Amniotic epithelial cell (primary cell): ENCODE measurements at regions not wholly inside any gene's neighbourhood (a gene's known extent, or its start where the extent isn't known, plus 50 kb on each side); places are given as distances from the start of the nearest gene placed in this dataset.
"Not testable (repeated sequence)": the region's sequence is repeated elsewhere in the genome, so short reads cannot be mapped to it uniquely, and the experiment has no call there.

Experiments
- DNase-seq: peaks from one replicate; pipeline ENCODE4 v3.0.0-alpha.2; 2010; ENCODE audit warnings: low read depth

DNA sequence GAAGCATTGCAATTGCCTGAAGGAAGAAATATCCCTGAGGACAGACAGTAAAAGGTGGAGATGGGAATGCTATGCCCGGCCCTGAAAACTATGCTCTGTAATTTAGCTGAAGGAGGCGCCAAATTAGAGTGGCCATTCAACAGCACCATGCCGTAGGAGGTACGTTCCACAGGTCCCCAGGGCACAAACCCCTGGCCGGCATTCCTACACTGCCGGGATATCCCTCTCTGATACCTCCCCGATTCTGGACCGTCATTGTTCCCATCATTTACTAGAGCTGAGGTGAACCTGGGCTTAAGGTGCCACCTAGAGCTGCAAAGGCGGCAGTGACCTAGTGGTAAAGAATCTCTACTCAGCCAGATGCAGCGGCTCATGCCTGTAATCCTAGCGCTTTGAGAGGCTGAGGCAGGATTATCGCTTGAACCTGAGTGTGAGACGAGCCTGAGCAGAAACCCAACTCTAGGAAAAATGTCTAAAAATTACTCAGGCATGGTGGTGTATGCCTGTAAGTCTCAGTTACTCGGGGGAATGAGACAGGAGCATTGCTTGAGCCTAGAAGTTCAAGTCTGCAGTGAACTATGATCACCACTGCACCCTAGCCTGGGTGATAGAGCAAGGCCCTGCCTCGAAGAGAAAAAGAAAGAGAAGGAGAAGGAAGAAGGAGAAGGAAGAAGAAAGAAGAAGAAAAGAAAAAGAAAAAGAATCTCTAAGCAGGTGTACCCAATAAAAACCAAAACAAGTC is 53.0 kb upstream of the TNKS2 start:
- peak; percentile 9 for DNase-seq

DNA sequence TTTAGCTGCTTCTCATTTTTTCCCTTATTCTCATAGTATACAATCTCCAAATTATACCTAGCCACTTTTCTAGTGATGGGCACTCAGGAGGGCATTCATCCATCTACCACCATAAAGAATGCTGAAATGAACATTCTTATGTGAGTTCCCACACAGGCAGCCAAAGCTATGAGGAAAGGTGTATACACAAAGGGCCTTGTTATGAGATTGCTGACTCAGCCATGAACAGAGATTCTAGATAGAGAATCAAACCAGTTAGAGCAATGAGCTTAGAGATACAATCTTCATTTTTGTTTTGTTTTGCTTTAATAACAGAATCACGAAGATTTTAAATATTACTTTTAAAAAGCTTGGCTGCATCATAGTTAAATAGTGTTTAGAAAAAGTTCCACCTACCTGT is 54.8 kb upstream of the TNKS2 start:
- no peak for DNase-seq

- no peak for DNase-seq
Measured at GRCh38 chr10:91742229-91742628, 56.0 kb upstream of the TNKS2 start.

DNA sequence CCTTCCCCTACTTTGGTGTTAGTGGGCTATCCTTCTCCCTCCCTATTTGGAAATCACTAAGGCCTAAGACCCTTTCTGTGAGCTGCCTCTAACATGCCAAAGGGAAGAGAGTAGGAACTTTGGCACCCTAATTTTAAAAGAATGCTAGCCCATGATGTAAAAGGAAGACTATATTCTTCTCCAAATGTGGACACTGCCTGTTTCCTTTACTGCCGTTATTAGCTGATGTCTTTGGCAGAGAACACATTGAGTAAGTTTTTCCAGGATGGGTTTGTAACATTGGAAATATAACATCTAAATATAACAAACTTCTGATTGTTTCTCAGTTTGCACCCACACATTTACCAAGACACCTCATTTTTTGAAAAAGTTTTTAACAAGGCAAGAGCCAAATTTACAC is 56.9 kb upstream of the TNKS2 start:
- no peak for DNase-seq

- DNase-seq = no peak
Measured at GRCh38 chr10:91740353-91740924, 57.8 kb upstream of the TNKS2 start.

DNA sequence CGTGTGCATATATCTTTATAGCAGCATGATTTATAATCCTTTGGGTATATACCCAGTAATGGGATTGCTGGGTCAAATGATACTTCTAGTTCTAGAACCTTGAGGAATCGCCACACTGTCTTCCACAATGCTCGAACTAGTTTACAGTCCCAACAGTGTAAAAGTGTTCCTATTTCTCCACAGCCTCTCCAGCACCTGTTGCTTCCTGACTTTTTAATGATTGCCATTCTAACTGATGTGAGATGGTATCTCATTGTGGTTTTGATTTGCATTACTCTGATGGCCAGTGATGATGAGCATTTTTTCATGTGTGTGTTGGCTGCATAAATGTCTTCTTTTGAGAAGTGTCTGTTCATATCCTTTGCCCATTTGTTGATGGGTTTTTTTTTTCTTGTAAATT is 66.0 kb upstream of the TNKS2 start:
- not testable (repeated sequence) for DNase-seq

DNA sequence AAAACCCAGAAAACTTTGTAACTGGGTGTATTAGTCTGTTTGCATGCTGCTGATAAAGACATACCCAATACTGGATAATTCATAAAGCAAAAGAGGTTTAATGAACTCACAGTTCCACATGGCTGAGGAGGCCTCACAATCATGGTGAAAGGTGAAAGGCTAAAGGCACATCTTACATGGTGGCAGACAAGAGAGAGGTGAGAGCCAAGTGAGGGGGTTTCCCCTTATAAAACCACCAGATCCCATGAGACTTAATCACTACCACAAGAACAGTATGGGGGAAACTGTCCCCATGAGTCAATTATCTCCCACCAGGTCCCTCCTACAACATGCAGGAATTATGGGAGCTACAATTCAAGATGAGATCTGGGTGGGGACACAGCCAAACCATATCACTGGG is 68.9 kb upstream of the TNKS2 start:
- not testable (repeated sequence) for DNase-seq

GRCh38 chr10:91726355-91726754 is 71.9 kb upstream of the TNKS2 start:
- DNase-seq = no peak

- DNase-seq = no peak
Measured at GRCh38 chr10:91724933-91725332, 73.3 kb upstream of the TNKS2 start.

GRCh38 chr10:91713461-91714072 is 80.7 kb upstream of the PPP1R3C start:
- DNase-seq = no peak

- no peak for DNase-seq
Measured at GRCh38 chr10:91711885-91712680, 79.2 kb upstream of the PPP1R3C start.

- peak; percentile 9 for DNase-seq
Measured at GRCh38 chr10:91709394-91709798, 76.5 kb upstream of the PPP1R3C start.

DNA sequence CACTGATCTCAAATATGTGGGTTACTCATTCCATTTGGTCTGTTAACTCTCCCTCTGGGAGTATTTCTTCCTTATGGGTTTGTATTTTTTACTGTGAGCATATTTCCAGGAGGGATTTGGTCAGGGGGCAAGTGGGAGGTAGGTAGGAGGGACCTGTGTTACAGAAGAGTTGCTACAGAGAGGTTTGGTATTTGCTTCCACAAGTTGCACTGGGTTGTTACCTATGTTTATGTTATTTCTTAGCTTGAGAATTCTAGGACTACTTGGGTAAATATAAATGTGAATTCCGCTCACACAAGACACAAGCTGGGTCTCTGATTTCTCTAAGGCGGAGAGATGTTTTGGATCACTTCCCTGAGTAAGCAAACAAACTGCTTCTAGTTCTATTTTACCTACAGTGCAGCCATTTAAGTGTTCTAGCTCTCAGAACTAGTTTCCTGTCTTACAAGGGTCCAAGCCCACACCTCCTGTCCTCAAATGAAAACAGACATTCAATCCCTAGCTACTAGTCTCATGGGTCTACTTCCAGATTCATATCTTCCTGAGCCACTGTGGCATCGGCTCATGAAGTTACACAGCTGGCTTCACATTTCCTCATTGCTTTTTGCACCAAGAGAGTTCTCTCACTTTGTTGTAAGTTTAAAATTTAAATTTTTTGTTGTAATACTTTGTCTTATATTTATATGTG is 75.4 kb upstream of the PPP1R3C start:
- DNase-seq = no peak

- DNase-seq = peak; percentile 7
Measured at GRCh38 chr10:91707236-91707635, 74.4 kb upstream of the PPP1R3C start.

GRCh38 chr10:91705948-91706670 is 73.2 kb upstream of the PPP1R3C start:
- no peak for DNase-seq

DNA sequence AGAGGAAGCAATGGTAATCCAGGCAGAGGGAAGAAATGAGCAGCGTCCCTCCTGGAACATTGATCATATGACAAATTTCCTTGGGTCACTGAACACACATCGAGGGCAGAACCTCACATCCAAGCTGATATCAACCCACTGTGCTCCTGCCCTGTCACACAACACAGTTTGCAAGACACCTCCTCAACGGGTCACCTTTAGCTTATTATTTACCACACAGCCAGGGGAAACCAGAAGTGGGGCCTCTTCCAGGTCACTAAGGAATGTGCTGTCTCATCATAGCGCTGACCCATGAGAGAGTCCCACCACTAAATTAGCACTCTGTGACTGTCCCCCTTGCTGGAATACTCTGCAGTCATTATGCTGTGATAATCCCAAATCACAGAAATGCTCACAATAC is 69.7 kb upstream of the PPP1R3C start:
- DNase-seq = no peak

GRCh38 chr10:91700788-91701444 is 68.0 kb upstream of the PPP1R3C start:
- peak; percentile 31 for DNase-seq

DNA sequence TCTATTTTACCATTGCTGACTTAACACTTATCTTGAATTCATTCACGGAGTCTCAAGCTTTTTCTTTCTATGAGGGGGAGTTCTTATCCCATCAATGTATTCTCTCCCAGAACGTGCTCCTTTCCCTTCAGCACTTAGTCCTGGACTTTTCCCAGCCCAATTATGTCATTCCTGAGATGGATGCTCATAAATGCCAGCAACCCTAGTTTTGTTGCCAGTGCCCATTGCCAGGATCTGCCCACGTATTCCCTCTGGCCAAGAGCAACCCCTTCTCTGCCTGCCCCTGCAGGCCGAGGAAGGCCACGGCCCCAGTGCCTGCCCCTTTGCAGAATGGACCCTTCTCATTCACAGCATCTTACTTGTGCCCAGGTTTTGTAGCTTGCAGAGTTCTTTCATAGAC is 67.4 kb upstream of the PPP1R3C start:
- no peak for DNase-seq

GRCh38 chr10:91698258-91698657 is 65.4 kb upstream of the PPP1R3C start:
- no peak for DNase-seq

GRCh38 chr10:91694170-91694794 is 61.4 kb upstream of the PPP1R3C start:
- peak; percentile 32 for DNase-seq
